WTC11 (cell line): ENCODE measurements at regions not wholly inside any gene's neighbourhood (a gene's known extent, or its start where the extent isn't known, plus 50 kb on each side); places are given as distances from the start of the nearest gene placed in this dataset.
"Not testable (repeated sequence)": the region's sequence is repeated elsewhere in the genome, so short reads cannot be mapped to it uniquely, and the experiment has no call there.

Experiments
- ATAC-seq: fragments of 200-7000 bp; cut with Tn5 transposase; 2 replicates; pipeline ENCODE4 v1.10.0; 2021; ENCODE audit warnings: mild to moderate bottlenecking, moderate library complexity
- CTCF ChIA-PET: fragments of 300-600 bp; sonication (Branson Sonifier 250); formaldehyde crosslinking; loops from one replicate; lab custom pipeline; 2021; ENCODE audit warnings: antibody characterized with exemption; lab: Charles Lee
- POLR2A ChIA-PET: fragments of 350-600 bp; sonication (Branson Sonifier 250); formaldehyde crosslinking; loops from one replicate; lab custom pipeline; 2021; ENCODE audit warnings: antibody characterized with exemption; lab: Charles Lee
- DNase-seq: peaks from one replicate; pipeline ENCODE4 v3.0.0; 2021; ENCODE audit warnings: low spot score
- H3K27ac Mint-ChIP-seq: 2 replicates; pipeline ENCODE4 v1.8.0; 2021; ENCODE audit warnings: mixed read lengths
- H3K27me3 Mint-ChIP-seq: 2 replicates; pipeline ENCODE4 v1.8.0; 2021; ENCODE audit warnings: low read depth, mild to moderate bottlenecking, moderate library complexity, mixed read lengths
- H3K36me3 Mint-ChIP-seq: 2 replicates; pipeline ENCODE4 v1.8.0; 2021; ENCODE audit warnings: mixed read lengths
- H3K4me1 Mint-ChIP-seq: 2 replicates; pipeline ENCODE4 v1.8.0; 2022; ENCODE audit warnings: mixed read lengths
- H3K4me3 Mint-ChIP-seq: 2 replicates; pipeline ENCODE4 v1.8.0; 2021; ENCODE audit warnings: mild to moderate bottlenecking, moderate library complexity, mixed read lengths
- H3K9me3 Mint-ChIP-seq: 2 replicates; pipeline ENCODE4 v1.8.0; 2021; ENCODE audit warnings: mixed read lengths
- AFF4 ChIP-seq: sonication (generic); formaldehyde crosslinking; IDR thresholded peaks from 2 replicates; pipeline ENCODE4 v1.8.1; 2023; ENCODE audit warnings: mild to moderate bottlenecking, missing genetic modification reagents, borderline replicate concordance
- SP1 ChIP-seq: sonication (generic); formaldehyde crosslinking; conservative IDR thresholded peaks from 2 replicates; pipeline ENCODE4 v1.8.1; 2022; ENCODE audit warnings: missing genetic modification reagents
- TEAD1 ChIP-seq: sonication (generic); formaldehyde crosslinking; IDR thresholded peaks from 2 replicates; pipeline ENCODE4 v1.8.0; 2022; ENCODE audit warnings: mild to moderate bottlenecking, missing genetic modification reagents
- TEAD4 ChIP-seq: sonication (generic); formaldehyde crosslinking; IDR thresholded peaks from 2 replicates; pipeline ENCODE4 v1.8.0; 2022; ENCODE audit warnings: mild to moderate bottlenecking, missing genetic modification reagents
- ZNF416 ChIP-seq: fragments of 250-450 bp; sonication (Bioruptor Pico); IDR thresholded peaks from 2 replicates; pipeline ENCODE4 v1.9.0; 2021; ENCODE audit warnings: mild to moderate bottlenecking, inconsistent platforms
- ZNF671 ChIP-seq: fragments of 250-450 bp; sonication (Bioruptor Pico); IDR thresholded peaks from 2 replicates; pipeline ENCODE4 v1.8.0; 2021; ENCODE audit warnings: mild to moderate bottlenecking
- TF ChIP-seq, protein P1 (sequence below): sonication (generic); formaldehyde crosslinking; conservative IDR thresholded peaks from 2 replicates; pipeline ENCODE4 v1.8.1; 2022; ENCODE audit warnings: mild to moderate bottlenecking, missing genetic modification reagents
- TF ChIP-seq, protein P2 (sequence below): sonication (generic); formaldehyde crosslinking; IDR thresholded peaks from 2 replicates; pipeline ENCODE4 v1.8.1; 2022; ENCODE audit warnings: low read depth, mild to moderate bottlenecking, moderate library complexity, missing genetic modification reagents, borderline replicate concordance
- TF ChIP-seq, protein P3 (sequence below): sonication (generic); formaldehyde crosslinking; IDR thresholded peaks from 2 replicates; pipeline ENCODE4 v1.8.1; 2023; ENCODE audit warnings: mild to moderate bottlenecking, missing genetic modification reagents
- TF ChIP-seq, protein P4 (sequence below): sonication (generic); formaldehyde crosslinking; IDR thresholded peaks from 2 replicates; pipeline ENCODE4 v1.8.0; 2023; ENCODE audit warnings: mild to moderate bottlenecking, missing genetic modification reagents

- H3K4me3 Mint-ChIP-seq, result no peak overlapping the region
Observed at GRCh38 chr5:135169753-135170152, 135.7 kb upstream of the PITX1 start.

GRCh38 chr5:135167634-135168033 lies 133.6 kb upstream of the PITX1 start:
- H3K4me1 Mint-ChIP-seq, result no peaks in the 10 kb centered on the region
- H3K27me3 Mint-ChIP-seq, result peaks cover 10% of the 10 kb centered on the region
- H3K27ac Mint-ChIP-seq, result no peak overlapping the region
- no peak overlapping the region for H3K4me3 Mint-ChIP-seq
- TF ChIP-seq ZNF416 (CRISPR knock-in tag) (no peak), SP1 (CRISPR knock-in tag) (no peak), TEAD1 (CRISPR knock-in tag) (no peak), ZNF671 (CRISPR knock-in tag) (no peak)
- TF ChIP-seq, protein P1, sequence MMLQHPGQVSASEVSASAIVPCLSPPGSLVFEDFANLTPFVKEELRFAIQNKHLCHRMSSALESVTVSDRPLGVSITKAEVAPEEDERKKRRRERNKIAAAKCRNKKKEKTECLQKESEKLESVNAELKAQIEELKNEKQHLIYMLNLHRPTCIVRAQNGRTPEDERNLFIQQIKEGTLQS, result no peak
- TF ChIP-seq, protein P2, sequence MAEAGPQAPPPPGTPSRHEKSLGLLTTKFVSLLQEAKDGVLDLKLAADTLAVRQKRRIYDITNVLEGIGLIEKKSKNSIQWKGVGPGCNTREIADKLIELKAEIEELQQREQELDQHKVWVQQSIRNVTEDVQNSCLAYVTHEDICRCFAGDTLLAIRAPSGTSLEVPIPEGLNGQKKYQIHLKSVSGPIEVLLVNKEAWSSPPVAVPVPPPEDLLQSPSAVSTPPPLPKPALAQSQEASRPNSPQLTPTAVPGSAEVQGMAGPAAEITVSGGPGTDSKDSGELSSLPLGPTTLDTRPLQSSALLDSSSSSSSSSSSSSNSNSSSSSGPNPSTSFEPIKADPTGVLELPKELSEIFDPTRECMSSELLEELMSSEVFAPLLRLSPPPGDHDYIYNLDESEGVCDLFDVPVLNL (CRISPR knock-in tag), result no peak
- TF ChIP-seq, protein P3, sequence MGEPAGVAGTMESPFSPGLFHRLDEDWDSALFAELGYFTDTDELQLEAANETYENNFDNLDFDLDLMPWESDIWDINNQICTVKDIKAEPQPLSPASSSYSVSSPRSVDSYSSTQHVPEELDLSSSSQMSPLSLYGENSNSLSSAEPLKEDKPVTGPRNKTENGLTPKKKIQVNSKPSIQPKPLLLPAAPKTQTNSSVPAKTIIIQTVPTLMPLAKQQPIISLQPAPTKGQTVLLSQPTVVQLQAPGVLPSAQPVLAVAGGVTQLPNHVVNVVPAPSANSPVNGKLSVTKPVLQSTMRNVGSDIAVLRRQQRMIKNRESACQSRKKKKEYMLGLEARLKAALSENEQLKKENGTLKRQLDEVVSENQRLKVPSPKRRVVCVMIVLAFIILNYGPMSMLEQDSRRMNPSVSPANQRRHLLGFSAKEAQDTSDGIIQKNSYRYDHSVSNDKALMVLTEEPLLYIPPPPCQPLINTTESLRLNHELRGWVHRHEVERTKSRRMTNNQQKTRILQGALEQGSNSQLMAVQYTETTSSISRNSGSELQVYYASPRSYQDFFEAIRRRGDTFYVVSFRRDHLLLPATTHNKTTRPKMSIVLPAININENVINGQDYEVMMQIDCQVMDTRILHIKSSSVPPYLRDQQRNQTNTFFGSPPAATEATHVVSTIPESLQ (CRISPR knock-in tag), result no peak
- TF ChIP-seq, protein P4, sequence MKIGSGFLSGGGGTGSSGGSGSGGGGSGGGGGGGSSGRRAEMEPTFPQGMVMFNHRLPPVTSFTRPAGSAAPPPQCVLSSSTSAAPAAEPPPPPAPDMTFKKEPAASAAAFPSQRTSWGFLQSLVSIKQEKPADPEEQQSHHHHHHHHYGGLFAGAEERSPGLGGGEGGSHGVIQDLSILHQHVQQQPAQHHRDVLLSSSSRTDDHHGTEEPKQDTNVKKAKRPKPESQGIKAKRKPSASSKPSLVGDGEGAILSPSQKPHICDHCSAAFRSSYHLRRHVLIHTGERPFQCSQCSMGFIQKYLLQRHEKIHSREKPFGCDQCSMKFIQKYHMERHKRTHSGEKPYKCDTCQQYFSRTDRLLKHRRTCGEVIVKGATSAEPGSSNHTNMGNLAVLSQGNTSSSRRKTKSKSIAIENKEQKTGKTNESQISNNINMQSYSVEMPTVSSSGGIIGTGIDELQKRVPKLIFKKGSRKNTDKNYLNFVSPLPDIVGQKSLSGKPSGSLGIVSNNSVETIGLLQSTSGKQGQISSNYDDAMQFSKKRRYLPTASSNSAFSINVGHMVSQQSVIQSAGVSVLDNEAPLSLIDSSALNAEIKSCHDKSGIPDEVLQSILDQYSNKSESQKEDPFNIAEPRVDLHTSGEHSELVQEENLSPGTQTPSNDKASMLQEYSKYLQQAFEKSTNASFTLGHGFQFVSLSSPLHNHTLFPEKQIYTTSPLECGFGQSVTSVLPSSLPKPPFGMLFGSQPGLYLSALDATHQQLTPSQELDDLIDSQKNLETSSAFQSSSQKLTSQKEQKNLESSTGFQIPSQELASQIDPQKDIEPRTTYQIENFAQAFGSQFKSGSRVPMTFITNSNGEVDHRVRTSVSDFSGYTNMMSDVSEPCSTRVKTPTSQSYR (CRISPR knock-in tag), result no peak
- DNase-seq, result no peak
- no peaks in the 10 kb centered on the region for H3K9me3 Mint-ChIP-seq
- no peak for ATAC-seq
- no peaks in the 10 kb centered on the region for H3K36me3 Mint-ChIP-seq
- ChIA-PET CTCF (interaction anchor here (0.8 to 2.2 kb wide), 2 partner anchors 24 to 295 kb away, joined by 4 to 8 read pairs; no protein-coding TSS in a partner anchor), POLR2A (no interaction called here)

More at GRCh38 chr5:135169753-135170152, 135.7 kb upstream of the PITX1 start:
- CTCF ChIA-PET, result no interaction called here
- H3K36me3 Mint-ChIP-seq, result no peaks in the 10 kb centered on the region
- TF ChIP-seq AFF4 (CRISPR knock-in tag), result no peak
- TF ChIP-seq TEAD4, result no peak
- TF ChIP-seq, all 79 proteins: peak for 0
- Mint-ChIP-seq H3K27ac (no peak overlapping the region), H3K4me1 (peaks cover 2% of the 10 kb centered on the region; the same call in 1 of the 2 replicates), H3K27me3 (peaks cover 5% of the 10 kb centered on the region), H3K9me3 (no peaks in the 10 kb centered on the region)
- POLR2A ChIA-PET, result no interaction called here
- DNase-seq (no peak), ATAC-seq (no peak)

- POLR2A ChIA-PET, H3K36me3 Mint-ChIP-seq, H3K4me3 Mint-ChIP-seq, CTCF ChIA-PET, H3K4me1 Mint-ChIP-seq, ATAC-seq, H3K9me3 Mint-ChIP-seq, H3K27ac Mint-ChIP-seq, DNase-seq: not testable (repeated sequence)
- H3K27me3 Mint-ChIP-seq, result peaks cover 18% of the 10 kb centered on the region
Observed at GRCh38 chr5:135164873-135165614, 131.0 kb upstream of the PITX1 start.
